ENCODE measurements at regions not wholly inside any gene's neighbourhood (a gene's known extent, or its start where the extent isn't known, plus 50 kb on each side); places are given as distances from the start of the nearest gene placed in this dataset.
A peak's percentile ranks its signal among the peaks of the same experiment; 100 is the strongest.

DNA sequence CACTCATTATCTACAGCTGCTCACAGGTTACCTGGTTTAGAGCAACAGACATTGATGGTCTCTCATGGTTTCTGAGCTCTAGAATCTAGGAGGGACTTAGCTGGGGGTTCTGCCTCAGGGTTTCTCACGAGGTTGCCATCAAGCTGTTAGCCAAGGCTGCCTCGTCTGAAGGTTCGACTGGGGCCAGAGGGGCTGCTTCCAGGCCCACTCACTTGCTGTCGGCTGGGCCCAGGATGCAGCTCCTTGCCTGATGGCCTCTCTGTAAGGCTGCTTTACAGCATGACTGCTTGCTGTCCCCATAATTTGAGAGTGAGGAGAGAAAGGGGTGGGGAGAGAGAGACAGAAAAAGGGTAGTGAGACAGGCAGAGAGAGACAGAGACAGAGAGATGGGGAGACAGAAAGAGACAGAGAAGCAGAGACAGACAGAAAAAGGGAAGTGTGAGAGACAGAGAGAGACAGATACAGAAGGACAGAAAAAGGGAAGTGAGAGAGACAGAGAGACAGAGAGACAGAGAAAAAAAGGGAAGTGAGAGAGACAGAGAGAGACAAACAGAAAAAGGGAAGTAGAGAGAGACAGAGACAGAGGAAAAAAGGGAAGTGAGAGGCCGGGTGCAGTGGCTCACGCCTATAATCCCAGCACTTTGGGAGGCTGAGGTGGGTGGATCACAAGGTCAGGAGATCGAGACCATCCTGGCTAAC, 106.8 kb upstream of the C1orf174 start:
- intact Hi-C loops (cut with DNase I) = no loop called here
- DNase-seq (ENCODE audit: low spot score) = peak; percentile 20

DNA sequence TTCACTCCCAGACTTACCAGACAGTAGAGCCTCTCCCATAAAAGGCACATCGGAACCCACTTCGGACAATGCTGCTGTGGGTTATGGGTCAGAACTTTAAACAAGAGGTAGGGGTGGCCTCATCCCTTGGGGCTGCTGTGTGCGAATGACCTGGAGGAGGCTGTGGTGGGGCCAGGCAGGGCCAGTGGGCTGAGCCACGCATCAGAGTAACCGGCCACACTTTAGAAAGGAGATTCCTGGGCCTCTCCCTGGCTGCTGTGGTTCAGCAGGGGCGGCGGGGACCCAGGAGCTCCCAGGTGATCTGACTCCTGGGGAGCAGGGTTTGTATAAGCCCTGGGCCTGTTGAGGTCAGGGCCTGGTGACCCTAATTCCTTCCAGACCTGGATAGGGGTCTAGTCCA, 110.2 kb upstream of the C1orf174 start:
- DNase-seq (ENCODE audit: low spot score) = no peak
- intact Hi-C loops (cut with DNase I) = no loop called here

- intact Hi-C loops (cut with DNase I) = no loop called here
- DNase-seq (ENCODE audit: low spot score) = no peak
Observed at GRCh38 chr1:4010814-4011605, 110.9 kb upstream of the C1orf174 start.

GRCh38 chr1:4016351-4017130, 116.5 kb upstream of the C1orf174 start:
- intact Hi-C loops (cut with DNase I) = no loop called here
- DNase-seq (ENCODE audit: low spot score) = no peak

- no peak for DNase-seq (ENCODE audit: low spot score)
- intact Hi-C loops (cut with DNase I) = no loop called here
Observed at GRCh38 chr1:4017636-4018365, 117.7 kb upstream of the C1orf174 start.

DNA sequence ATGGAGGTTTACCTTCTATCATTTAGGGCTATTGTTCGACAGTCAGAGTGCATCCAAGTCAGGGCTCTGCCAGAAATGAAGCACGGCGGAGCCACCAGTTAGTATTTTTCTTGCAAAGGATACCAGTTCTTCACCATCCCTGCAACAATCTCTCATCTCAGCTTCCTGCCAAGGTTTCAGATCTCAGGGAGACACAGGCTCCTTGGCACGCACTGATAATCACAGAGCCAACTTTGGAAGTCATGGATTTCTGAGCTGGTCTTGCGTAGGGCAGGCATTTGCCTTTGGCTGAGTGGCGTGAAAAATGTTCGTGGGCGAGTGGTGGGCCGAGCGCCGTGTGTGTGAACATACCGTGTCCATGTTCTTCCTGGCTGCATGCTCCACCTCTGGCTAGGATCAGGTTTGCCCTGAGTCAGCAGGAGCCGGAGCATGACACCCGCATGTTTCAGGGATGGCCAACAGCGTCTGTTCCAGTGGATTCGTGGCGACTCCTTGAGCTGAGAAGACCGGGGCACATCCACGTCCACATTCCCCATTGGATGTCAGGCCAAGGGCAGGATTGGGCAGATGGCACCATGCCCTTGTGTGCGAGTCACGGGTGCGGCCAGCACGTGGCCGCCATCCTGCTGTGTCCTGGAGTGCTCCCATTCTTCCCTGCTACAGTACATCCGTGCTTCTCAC, 118.5 kb upstream of the C1orf174 start:
- intact Hi-C loops (cut with DNase I) = no loop called here
- DNase-seq (ENCODE audit: low spot score) = no peak

DNA sequence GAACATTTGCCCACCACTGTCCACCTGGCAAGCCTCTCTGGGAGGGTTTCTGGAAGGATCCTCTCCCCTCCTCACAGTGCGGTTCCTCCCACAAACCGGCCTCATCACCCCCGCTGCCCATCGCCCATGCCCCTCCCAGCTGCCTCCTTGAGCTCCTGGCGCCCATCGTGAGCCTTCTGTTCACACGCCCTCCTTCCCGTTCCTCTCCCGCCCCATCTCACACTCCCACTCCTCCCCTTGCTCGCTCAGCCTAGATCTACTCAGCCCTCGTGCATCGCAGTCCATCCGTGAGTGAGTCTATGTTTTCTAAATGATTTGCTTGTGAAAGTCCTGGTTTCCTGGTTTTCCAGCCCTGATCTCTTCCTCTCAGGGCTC, 119.1 kb upstream of the C1orf174 start:
- intact Hi-C loops (cut with DNase I) = no loop called here
- DNase-seq (ENCODE audit: low spot score) = no peak

GRCh38 chr1:4019606-4020331, 119.7 kb upstream of the C1orf174 start:
- no peak for DNase-seq (ENCODE audit: low spot score)
- intact Hi-C loops (cut with DNase I) = no loop called here

- no peak for DNase-seq (ENCODE audit: low spot score)
- intact Hi-C loops (cut with DNase I) = no loop called here
Observed at GRCh38 chr1:4020449-4020848, 120.4 kb upstream of the C1orf174 start.

GRCh38 chr1:4021136-4021973, 121.3 kb upstream of the C1orf174 start:
- intact Hi-C loops (cut with DNase I) = no loop called here
- no peak for DNase-seq (ENCODE audit: low spot score)

- no peak for DNase-seq (ENCODE audit: low spot score)
- intact Hi-C loops (cut with DNase I) = no loop called here
Observed at GRCh38 chr1:4021974-4022268, 121.8 kb upstream of the C1orf174 start.

- DNase-seq (ENCODE audit: low spot score) = no peak
Observed at GRCh38 chr1:4022715-4023114, 122.6 kb upstream of the C1orf174 start.

DNA sequence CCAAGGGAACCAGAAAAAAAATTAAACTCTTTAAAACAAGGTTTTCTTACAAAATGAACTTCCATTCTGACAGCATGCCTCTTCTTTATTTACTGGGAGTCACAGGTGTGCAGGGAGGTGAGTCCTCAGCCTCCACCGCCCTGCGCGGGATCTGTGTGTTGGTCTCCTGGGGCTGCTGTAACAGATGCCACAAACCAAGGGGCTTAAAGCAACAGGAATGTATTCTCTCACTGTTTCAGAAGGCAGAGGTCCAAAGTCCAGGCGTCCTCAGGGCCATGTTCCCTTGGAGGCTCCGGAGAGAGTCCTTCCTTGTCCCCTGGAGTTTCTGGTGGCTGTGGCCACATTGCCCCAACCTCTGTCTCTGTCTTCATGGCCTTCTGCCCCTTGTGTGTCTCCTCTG, 123.6 kb upstream of the C1orf174 start:
- intact Hi-C loops (cut with DNase I) = no loop called here
- DNase-seq (ENCODE audit: low spot score) = no peak

More at GRCh38 chr1:4022715-4023114, 122.6 kb upstream of the C1orf174 start:
- intact Hi-C loops (cut with DNase I) = no loop called here

GRCh38 chr1:4024811-4025210, 124.7 kb upstream of the C1orf174 start:
- no peak for DNase-seq (ENCODE audit: low spot score)

GRCh38 chr1:4025752-4026151, 125.7 kb upstream of the C1orf174 start:
- intact Hi-C loops (cut with DNase I) = no loop called here
- no peak for DNase-seq (ENCODE audit: low spot score)

More at GRCh38 chr1:4024811-4025210, 124.7 kb upstream of the C1orf174 start:
- intact Hi-C loops (cut with DNase I) = no loop called here

DNA sequence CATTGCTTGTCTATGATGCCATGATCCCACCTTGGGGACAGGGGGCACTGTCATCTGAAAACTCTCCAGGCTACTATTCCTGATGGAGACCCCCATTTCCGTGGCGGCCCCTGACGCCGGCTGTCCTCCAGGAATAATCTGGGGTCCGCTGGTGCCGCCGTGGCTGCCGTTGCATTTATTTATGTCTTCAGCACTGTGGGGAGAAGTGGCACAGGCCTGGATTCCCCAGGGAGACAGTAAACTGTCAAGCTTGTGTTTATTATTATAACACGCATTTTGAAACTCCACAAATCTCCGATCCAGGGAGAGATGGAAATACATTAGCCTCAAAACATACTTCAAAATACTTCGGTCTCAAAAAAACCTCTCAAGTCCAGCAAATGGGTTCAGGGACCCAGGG, 126.9 kb upstream of the C1orf174 start:
- DNase-seq (ENCODE audit: low spot score) = no peak
- intact Hi-C loops (cut with DNase I) = no loop called here

- intact Hi-C loops (cut with DNase I) = no loop called here
- DNase-seq (ENCODE audit: low spot score) = no peak
Observed at GRCh38 chr1:4027492-4028138, 127.5 kb upstream of the C1orf174 start.
